ENCODE measurements at regions not wholly inside any gene's neighbourhood (a gene's known extent, or its start where the extent isn't known, plus 50 kb on each side); places are given as distances from the start of the nearest gene placed in this dataset.

DNA sequence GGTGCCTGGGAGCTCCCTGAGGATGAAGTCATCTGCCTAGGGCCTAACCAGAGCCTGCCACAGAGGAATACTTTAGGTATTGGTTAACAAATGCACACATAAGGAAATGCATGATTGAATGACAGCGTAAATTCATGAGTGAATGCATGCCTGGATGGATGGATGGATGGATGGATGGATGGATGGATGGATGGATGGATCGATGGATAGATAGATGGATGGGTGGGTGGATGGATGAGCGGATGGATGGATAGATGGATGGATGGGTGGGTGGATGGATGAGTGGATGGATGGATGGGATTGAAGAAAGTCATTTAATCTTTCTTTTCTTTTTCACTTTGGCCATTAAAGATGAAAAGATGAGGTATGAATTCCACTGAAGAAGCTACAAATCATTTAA lies 111.9 kb upstream of the SIRPG start:
- H3K27me3 ChIP-seq (ENCODE audit: low read depth): no peaks in the 10 kb centered on the region
- no peaks in the 10 kb centered on the region for H3K36me3 ChIP-seq
- no peak overlapping the region for H3K4me3 ChIP-seq
- DNase-seq (no peak), ATAC-seq (no peak)
- H3K27ac ChIP-seq: no peak overlapping the region
- no peaks in the 10 kb centered on the region for H3K9me3 ChIP-seq
- H3K4me1 ChIP-seq: no peaks in the 10 kb centered on the region
- intact Hi-C loops (cut with DNase I): no loop called here
- TF ChIP-seq, protein P1, sequence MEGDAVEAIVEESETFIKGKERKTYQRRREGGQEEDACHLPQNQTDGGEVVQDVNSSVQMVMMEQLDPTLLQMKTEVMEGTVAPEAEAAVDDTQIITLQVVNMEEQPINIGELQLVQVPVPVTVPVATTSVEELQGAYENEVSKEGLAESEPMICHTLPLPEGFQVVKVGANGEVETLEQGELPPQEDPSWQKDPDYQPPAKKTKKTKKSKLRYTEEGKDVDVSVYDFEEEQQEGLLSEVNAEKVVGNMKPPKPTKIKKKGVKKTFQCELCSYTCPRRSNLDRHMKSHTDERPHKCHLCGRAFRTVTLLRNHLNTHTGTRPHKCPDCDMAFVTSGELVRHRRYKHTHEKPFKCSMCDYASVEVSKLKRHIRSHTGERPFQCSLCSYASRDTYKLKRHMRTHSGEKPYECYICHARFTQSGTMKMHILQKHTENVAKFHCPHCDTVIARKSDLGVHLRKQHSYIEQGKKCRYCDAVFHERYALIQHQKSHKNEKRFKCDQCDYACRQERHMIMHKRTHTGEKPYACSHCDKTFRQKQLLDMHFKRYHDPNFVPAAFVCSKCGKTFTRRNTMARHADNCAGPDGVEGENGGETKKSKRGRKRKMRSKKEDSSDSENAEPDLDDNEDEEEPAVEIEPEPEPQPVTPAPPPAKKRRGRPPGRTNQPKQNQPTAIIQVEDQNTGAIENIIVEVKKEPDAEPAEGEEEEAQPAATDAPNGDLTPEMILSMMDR (IDR thresholded peaks at IDR 0.05): no peak

DNA sequence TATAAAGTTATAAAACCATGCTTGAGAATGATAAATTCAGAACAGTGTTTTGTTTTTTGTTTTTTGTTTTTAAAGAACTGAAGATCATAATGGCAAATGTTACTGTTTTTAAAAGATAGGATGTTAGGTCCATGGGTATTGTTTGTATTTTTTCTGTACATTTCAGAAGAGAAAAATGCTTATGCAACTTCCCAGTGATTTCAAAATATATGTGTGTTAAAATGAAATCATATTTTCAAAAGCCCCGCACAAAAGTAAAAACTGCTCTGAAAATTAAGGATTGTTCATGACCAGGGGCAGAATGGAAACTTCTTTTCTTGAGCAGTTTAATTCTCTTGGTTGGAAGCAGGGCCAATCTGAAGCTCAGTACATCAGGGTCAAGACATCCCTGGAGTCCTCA lies 109.2 kb upstream of the SIRPG start:
- no peak overlapping the region for H3K4me3 ChIP-seq
- TF ChIP-seq, protein P1 (IDR thresholded peaks at IDR 0.05): no peak
- no peaks in the 10 kb centered on the region for H3K27me3 ChIP-seq (ENCODE audit: low read depth)
- H3K27ac ChIP-seq: no peak overlapping the region
- no peaks in the 10 kb centered on the region for H3K4me1 ChIP-seq
- no peaks in the 10 kb centered on the region for H3K36me3 ChIP-seq
- ATAC-seq (no peak), DNase-seq (no peak)
- no peaks in the 10 kb centered on the region for H3K9me3 ChIP-seq
- intact Hi-C loops (cut with DNase I): no loop called here

DNA sequence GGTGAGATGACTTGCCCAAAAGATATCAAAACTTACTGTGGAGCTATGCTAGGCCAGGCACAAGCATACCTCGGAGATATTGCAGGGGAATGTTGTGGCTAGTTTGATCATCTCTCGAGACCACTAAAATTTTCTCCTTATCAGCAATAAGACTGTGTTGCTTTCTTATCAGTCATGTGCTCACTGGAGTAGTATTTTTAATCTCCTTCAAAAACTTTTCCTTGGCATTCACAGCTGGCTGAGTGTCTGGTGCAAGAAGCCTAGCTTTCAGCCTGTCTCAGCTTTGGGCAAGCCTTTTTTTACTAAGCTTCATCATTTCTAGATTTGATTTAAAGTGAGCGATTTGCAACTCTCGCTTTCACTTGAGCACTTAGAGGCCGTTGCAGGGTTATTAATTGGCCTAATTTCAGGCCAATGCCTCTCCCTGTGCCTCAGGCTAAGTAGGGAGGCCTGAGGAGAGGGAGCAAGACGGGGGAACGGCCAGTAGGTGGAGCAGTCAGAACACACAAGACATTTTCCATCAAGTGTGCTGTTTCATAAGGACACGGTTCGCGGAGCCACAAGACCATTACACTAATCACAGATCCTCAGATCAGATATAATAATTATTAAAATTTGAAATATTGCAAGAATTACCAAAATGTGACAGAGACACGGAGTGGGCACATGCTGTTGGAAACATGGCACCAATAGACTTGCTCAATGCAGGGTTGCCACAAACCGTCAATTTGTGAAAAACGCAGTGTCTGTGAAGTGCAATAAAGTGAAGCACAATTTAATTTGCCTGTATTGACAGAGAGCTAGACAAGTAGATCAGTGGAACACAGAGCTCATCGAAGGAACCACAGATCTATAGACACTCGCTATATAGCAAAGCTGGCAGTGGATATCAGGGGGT lies 106.8 kb upstream of the SIRPG start:
- Histone ChIP-seq H3K4me3 (no peak overlapping the region), H3K27me3 (ENCODE audit: low read depth) (peaks cover 4% of the 10 kb centered on the region), H3K9me3 (no peaks in the 10 kb centered on the region), H3K27ac (no peak overlapping the region), H3K36me3 (no peaks in the 10 kb centered on the region), H3K4me1 (no peaks in the 10 kb centered on the region)
- TF ChIP-seq, protein P1 (IDR thresholded peaks at IDR 0.05): peak; percentile 90
- intact Hi-C loops (cut with DNase I): no loop called here
- ATAC-seq (peak; percentile 91 to 95), DNase-seq (peak; percentile 83)

DNA sequence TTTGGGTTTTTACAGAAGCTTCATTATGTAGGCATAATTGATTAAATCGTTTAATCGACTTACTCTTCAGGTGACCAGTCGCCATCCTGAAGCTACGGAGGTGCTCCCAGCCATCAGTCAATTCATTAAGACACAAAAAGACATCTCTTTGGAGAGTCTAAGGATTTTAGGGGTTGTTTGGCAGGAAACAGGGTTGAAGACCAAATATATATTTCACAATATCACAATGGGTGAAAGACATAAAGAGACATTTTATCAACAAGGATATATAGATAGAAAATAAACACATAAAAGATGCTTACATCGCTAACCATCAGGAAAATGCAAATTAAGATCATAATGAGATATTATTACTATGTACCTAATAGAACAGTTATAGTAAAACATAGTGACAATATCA lies 104.0 kb upstream of the SIRPG start:
- no peaks in the 10 kb centered on the region for H3K36me3 ChIP-seq
- H3K4me3 ChIP-seq: no peak overlapping the region
- no peak for ATAC-seq
- no peak for DNase-seq
- H3K4me1 ChIP-seq: no peaks in the 10 kb centered on the region
- intact Hi-C loops (cut with DNase I): no loop called here
- no peaks in the 10 kb centered on the region for H3K9me3 ChIP-seq
- H3K27me3 ChIP-seq (ENCODE audit: low read depth): peaks cover 4% of the 10 kb centered on the region
- no peak overlapping the region for H3K27ac ChIP-seq
- TF ChIP-seq, protein P1 (IDR thresholded peaks at IDR 0.05): no peak

DNA sequence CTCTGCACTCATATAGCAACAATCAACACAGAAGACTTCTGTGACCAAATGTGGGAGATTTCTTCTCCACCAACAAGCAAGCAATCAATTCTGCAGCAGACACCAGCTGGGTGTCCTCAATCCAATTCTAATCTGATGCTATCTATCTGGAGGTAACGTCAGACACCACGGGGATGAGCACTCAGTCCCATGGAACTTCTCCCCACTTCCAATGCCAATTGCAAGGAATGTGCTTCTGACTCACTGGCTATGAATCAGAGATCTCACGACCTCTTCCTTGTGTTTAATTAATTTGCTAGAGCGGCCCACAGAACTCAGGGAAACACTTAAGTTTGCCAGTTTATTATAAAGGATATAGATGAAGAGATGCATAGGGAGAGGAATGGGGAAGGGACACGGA lies 103.5 kb upstream of the SIRPG start:
- H3K4me1 ChIP-seq: no peaks in the 10 kb centered on the region
- peaks cover 4% of the 10 kb centered on the region for H3K27me3 ChIP-seq (ENCODE audit: low read depth)
- H3K36me3 ChIP-seq: no peaks in the 10 kb centered on the region
- no peak overlapping the region for H3K4me3 ChIP-seq
- intact Hi-C loops (cut with DNase I): no loop called here
- no peaks in the 10 kb centered on the region for H3K9me3 ChIP-seq
- DNase-seq (no peak), ATAC-seq (no peak)
- TF ChIP-seq, protein P1 (IDR thresholded peaks at IDR 0.05): no peak
- no peak overlapping the region for H3K27ac ChIP-seq
